Astrocyte of the spinal cord (primary cell): ENCODE measurements at regions not wholly inside any gene's neighbourhood (a gene's known extent, or its start where the extent isn't known, plus 50 kb on each side); places are given as distances from the start of the nearest gene placed in this dataset.
"Not testable (repeated sequence)": the region's sequence is repeated elsewhere in the genome, so short reads cannot be mapped to it uniquely, and the experiment has no call there.

Experiments
- DNase-seq: peaks from one replicate; pipeline ENCODE4 v3.0.0; 2011; ENCODE audit warnings: low read depth, low spot score
- H3K4me3 ChIP-seq: 2 replicates; pipeline ENCODE4 v1.5.1; 2011; ENCODE audit warnings: low read depth, mild to moderate bottlenecking, low read length, moderate library complexity
- in situ Hi-C: cut with HindIII; loops from 2 replicates; pipeline ENCODE4 v1.10.0; 2017; ENCODE audit warnings: low sequenced_read_pairs
- TF ChIP-seq, protein P1 (sequence below): IDR thresholded peaks from 2 replicates; pipeline ENCODE4 v1.5.1; 2012; ENCODE audit warnings: low read depth, mild to moderate bottlenecking, low read length, inconsistent platforms

DNA sequence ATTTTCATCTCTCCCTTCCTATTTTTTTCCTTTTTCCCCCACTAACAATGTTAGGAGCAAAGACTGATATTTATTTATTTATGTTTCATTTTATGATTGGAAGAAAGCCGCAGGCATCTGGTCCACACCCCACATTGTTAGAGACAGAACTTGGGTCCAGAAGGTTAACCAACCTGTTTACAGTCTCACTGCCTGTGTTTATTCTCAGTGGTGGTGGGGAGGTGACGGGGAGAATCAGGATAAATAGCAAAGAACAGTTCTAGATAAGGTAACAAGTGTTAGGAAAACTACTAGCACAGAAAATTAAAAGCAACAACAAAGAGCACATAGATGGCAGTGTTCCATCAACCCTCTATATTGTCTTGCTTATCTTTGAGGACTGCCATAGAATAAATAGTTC is 301.7 kb upstream of the DIPK2B start:
- in situ Hi-C loops: no loop called here
- H3K4me3 ChIP-seq: no peak overlapping the region
- DNase-seq: no peak
- TF ChIP-seq, protein P1, sequence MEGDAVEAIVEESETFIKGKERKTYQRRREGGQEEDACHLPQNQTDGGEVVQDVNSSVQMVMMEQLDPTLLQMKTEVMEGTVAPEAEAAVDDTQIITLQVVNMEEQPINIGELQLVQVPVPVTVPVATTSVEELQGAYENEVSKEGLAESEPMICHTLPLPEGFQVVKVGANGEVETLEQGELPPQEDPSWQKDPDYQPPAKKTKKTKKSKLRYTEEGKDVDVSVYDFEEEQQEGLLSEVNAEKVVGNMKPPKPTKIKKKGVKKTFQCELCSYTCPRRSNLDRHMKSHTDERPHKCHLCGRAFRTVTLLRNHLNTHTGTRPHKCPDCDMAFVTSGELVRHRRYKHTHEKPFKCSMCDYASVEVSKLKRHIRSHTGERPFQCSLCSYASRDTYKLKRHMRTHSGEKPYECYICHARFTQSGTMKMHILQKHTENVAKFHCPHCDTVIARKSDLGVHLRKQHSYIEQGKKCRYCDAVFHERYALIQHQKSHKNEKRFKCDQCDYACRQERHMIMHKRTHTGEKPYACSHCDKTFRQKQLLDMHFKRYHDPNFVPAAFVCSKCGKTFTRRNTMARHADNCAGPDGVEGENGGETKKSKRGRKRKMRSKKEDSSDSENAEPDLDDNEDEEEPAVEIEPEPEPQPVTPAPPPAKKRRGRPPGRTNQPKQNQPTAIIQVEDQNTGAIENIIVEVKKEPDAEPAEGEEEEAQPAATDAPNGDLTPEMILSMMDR: no peak

DNA sequence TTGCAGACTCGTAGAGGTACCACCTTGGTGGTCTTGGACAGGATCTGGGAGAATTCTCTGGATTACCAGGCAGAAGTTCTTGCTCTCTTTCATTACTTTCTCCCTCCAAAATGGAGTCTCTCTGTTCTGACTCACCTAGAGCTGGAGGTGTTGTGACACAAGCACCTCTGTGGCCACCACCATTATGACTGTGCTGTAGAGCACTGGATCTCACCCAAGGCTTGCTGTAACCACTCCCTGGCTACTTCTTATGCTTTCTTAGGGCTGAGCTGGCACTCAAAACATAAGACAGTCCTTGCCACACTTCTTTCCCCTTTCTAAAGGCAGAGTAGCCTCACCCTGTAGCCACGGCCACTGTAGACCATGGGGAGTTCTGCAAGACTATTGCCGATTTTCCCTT is 296.6 kb upstream of the DIPK2B start:
- TF ChIP-seq, protein P1: no peak
- no peak overlapping the region for H3K4me3 ChIP-seq
- no peak for DNase-seq
- in situ Hi-C loops: no loop called here

DNA sequence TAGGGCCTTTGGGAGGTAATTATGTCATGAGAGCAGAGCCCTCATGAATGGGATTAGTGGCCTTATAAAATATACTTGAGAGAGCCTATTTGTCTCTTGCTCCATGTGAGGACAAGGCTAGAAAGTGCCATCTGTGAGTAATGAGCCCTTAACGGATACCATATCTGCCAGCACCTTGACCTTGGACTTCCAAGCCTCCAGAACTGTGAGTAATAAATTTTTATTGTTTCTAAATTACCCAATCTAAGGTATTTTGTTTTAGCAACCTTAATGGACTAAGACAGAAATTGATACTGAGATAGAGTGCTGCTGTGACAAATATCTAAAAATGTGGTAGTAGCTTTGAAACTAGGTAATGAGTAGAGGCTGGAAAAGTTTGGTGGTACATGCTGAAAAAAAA is 285.0 kb upstream of the DIPK2B start:
- TF ChIP-seq, protein P1: no peak
- H3K4me3 ChIP-seq: no peak overlapping the region
- in situ Hi-C loops: no loop called here
- no peak for DNase-seq

DNA sequence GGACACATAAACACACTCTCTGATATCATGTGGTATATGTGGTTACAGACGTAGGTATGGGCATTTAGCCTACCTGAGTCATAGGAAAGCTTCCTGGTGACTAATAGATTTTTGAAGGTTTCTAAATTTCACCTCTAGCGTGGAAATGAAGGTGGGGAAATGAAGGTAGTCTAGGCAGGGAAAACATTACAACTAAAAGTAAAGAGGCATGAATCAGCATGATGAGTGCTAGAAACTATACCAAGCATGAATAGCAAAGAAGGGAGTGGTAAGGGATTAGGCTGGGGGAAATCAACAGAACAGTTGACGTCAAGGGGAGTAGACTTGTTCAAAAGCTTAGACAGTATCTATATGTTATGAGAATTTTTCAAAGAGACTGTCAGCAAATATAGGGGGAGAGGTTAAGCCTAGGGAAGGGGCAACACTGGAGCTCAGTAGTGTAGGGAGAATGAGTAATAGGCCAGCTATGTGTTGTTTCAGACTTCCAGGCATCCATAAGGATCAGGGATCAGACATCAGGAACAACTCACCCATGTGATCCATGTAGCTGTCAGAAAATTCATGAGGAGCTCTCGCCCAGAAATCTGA is 279.3 kb upstream of the DIPK2B start:
- peak; percentile 87 for DNase-seq
- TF ChIP-seq, protein P1: no peak
- in situ Hi-C loops: no loop called here
- no peak overlapping the region for H3K4me3 ChIP-seq

DNA sequence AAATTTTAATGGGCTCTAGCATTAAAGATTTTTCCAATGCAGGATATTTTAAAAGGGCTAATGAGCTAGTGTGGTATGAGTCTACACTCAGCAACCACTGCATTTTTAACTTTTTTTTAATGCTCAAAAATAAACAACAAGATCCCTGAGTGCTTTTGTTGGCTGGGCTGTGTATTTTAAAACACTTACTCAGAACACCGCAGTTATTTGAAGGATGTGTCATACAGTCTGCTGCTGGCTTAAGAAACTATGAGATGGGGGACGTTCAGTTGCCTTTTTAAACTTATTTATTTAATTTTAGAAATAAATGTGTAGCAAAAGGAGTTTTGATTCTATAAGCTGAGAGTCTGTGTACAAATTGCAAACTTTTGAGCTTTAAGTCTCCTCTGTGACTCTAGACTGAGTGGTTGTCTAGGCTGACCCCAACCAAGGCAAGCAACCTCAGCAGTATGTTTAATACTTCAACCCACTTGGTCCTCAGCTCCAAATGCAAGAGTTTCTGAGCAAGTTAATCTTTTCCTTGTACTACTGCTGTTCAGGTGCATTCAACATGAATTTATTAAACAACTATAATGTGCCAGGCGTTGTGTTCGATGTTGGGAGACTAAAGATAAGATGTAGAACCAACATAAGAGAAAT is 278.6 kb upstream of the DIPK2B start:
- in situ Hi-C loops: no loop called here
- TF ChIP-seq, protein P1: no peak
- peak; percentile 93 for DNase-seq
- H3K4me3 ChIP-seq: no peak overlapping the region

DNA sequence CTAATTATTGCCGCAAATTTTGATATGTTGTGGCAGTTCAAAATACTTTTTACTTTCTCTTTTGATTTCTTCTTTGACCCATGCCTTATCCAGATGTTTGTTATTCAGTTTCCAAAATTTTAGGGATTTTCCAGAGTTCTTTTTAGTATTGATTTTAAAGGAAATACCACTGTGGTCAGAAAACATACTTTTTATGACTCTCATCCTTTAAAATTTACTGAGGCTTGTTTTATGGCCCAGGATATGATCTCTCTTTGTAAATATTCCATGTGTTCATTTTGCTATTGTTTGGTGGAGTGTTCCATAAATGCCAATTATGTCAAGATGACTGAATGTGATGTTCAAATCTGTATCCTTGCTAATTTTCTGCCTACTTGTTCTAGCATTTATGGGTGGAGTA is 272.3 kb upstream of the DIPK2B start:
- H3K4me3 ChIP-seq: no peak overlapping the region
- peak; percentile 58 for DNase-seq
- TF ChIP-seq, protein P1: no peak
- in situ Hi-C loops: no loop called here

DNA sequence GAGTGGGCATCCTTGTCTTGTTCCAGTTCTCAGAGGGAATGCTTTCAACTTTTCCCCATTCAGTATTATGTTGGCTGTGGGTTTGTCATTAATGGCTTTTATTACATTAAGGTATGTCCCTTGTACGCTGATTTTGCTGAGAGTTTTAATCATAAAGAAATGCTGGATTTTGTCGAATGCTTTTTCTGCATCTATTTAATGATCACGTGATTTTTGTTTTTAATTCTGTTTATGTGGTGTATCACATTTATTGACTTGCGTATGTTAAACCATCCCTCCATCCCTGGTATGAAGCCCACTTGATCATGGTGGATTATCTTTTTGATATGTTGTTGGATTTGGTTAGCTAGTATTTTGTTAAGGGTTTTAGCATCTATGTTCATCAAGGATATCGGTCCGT is 266.9 kb upstream of the DIPK2B start:
- H3K4me3 ChIP-seq, in situ Hi-C loops, DNase-seq: not testable (repeated sequence)

DNA sequence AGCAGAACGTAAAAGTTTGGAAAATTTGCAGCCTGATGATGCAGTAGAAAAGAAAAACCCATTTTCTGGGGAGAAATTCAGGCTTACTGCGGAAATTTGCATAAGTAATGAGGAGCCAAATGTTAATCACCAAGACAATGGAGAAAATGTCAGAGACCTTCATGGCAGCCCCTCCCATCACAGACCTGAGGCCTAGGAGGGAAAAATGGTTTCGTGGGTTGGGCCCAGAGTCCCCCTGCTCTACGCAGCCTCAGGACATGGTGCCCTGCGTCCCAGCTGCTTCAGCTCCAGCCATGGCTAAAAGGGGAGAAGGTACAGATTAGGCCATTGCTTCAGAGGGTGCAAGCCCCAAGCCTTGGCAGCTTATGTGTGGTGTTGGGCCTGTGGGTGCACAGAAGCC is 255.1 kb upstream of the DIPK2B start:
- H3K4me3 ChIP-seq, in situ Hi-C loops, DNase-seq: not testable (repeated sequence)
